ENCODE measurements at regions not wholly inside any gene's neighbourhood (a gene's known extent, or its start where the extent isn't known, plus 50 kb on each side); places are given as distances from the start of the nearest gene placed in this dataset.

DNA sequence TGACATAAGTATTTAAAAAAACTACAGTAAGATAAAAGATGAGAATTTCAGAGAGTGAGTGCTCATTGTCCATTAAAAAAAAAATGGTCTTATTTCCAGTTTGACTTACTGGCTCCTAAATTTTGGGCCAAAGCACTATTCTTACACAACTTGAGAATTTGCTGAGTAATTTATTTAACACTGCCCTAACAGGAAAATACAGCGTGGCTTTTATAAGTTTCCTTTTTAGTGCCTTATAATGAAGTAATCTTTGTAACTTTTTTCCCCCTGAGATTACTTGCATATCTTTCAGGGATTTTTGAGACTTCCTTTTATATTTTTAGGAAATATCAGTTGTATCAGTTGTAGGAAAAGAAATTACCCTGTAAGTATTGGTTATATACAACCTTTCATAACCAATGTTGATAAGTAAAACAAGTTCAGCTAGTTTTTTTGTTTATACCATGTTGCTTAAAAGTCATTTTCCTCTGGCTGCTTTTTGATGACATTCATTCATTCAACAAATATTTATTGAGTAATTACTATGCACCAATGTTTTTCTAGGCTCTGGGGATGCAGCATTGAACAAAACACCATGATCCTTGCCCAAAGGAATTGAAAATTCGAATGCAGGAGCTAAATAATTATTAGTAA lies 106.4 kb upstream of the SGK1 start:
- Histone ChIP-seq H2AFZ (ENCODE audit: low read length) (no peak overlapping the region), H3K27ac (ENCODE audit: insufficient read depth, low read length) (no peak overlapping the region), H3K36me3 (ENCODE audit: control insufficient read depth, insufficient read depth, low read length) (no peaks in the 10 kb centered on the region), H4K20me1 (ENCODE audit: control insufficient read depth, extremely low read depth, insufficient read depth, low read length) (no peaks in the 10 kb centered on the region), H3K9me3 (ENCODE audit: control insufficient read depth, insufficient read depth, low read depth, low read length) (no peaks in the 10 kb centered on the region), H3K4me1 (ENCODE audit: control insufficient read depth, extremely low read depth, insufficient read depth, low read length) (peaks cover 15% of the 10 kb centered on the region), H3K79me2 (ENCODE audit: control insufficient read depth, insufficient read depth, low read length) (no peaks in the 10 kb centered on the region), H3K4me2 (ENCODE audit: extremely low read depth, insufficient read depth, low read length) (no peak overlapping the region), H3K27me3 (ENCODE audit: control insufficient read depth, insufficient read depth, low read length) (no peaks in the 10 kb centered on the region), H3K4me3 (replicated peaks in 1 of 4; ENCODE audit: control extremely low read depth in 1 of 4, insufficient read depth in 1 of 4, low read depth in 3 of 4, low read length in 4 of 4) (no peak overlapping the region), H3K9ac (ENCODE audit: insufficient read depth, low read length) (no peak overlapping the region)
- DNase-seq (ENCODE audit: low read depth in 2 of 2) = peak in 1 of 2 donors; percentile 51
- TF ChIP-seq, protein P1, sequence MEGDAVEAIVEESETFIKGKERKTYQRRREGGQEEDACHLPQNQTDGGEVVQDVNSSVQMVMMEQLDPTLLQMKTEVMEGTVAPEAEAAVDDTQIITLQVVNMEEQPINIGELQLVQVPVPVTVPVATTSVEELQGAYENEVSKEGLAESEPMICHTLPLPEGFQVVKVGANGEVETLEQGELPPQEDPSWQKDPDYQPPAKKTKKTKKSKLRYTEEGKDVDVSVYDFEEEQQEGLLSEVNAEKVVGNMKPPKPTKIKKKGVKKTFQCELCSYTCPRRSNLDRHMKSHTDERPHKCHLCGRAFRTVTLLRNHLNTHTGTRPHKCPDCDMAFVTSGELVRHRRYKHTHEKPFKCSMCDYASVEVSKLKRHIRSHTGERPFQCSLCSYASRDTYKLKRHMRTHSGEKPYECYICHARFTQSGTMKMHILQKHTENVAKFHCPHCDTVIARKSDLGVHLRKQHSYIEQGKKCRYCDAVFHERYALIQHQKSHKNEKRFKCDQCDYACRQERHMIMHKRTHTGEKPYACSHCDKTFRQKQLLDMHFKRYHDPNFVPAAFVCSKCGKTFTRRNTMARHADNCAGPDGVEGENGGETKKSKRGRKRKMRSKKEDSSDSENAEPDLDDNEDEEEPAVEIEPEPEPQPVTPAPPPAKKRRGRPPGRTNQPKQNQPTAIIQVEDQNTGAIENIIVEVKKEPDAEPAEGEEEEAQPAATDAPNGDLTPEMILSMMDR (conservative IDR thresholded peaks at IDR 0.05 in 1 of 2, IDR thresholded peaks at IDR 0.05 in 1 of 2; ENCODE audit: low read depth in 1 of 2, low read length in 2 of 2) = no peak

DNA sequence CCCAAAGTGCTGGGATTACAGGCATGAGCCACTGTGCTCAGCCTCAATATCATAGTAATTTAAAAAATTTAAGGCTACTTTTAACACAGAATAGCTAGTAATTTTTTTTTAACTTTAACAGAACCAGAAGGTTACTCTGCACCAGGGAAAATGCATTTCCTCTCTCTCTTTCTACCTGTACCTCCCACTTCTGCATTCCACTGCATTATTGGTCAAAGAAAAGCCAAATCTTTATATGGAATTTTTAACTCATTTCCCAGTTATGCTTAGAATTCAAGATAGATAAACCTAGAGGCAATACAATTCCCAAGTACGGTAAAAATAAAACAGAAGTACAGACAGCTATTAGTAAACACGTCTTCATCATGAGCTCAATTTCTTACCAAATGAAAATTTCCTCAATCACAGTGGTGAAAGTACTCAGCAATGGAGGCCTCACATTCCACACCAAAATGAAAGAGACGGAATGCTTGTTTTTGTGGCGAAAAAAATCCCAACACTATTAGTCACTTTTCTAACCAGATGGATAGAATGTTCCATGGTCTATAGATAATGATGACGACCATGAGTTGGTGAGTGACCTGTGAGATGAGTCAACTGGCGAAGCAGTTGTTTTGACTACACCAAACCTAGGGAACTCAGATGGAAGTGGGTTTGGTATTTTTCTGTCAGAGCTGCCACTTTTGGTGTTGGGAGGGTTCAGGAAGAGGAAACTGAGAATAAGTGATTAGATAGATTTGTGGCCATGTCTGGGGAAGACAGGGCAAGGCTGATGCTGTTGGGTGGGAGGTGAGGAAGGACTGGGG lies 104.7 kb upstream of the SGK1 start:
- TF ChIP-seq EZH2 (IDR thresholded peaks at IDR 0.05; ENCODE audit: low read length, missing control alignments) = no peak
- TF ChIP-seq, protein P1 (conservative IDR thresholded peaks at IDR 0.05 in 1 of 2, IDR thresholded peaks at IDR 0.05 in 1 of 2; ENCODE audit: low read depth in 1 of 2, low read length in 2 of 2) = no peak
- DNase-seq (ENCODE audit: low read depth in 2 of 2) = peak; percentile 98 to 100
- H3K4me3 ChIP-seq (replicated peaks in 1 of 4; ENCODE audit: control extremely low read depth in 1 of 4, insufficient read depth in 1 of 4, low read depth in 3 of 4, low read length in 4 of 4) = peak overlapping the region in 1 of 4 experiments; percentile 13
- H4K20me1 ChIP-seq (ENCODE audit: control insufficient read depth, extremely low read depth, insufficient read depth, low read length) = no peaks in the 10 kb centered on the region
- no peaks in the 10 kb centered on the region for H3K9me3 ChIP-seq (ENCODE audit: control insufficient read depth, insufficient read depth, low read depth, low read length)
- H3K9ac ChIP-seq (ENCODE audit: insufficient read depth, low read length) = peak overlapping the region; percentile 24
- H2AFZ ChIP-seq (ENCODE audit: low read length) = no peak overlapping the region
- H3K27me3 ChIP-seq (ENCODE audit: control insufficient read depth, insufficient read depth, low read length) = no peaks in the 10 kb centered on the region
- peaks cover 15% of the 10 kb centered on the region for H3K4me1 ChIP-seq (ENCODE audit: control insufficient read depth, extremely low read depth, insufficient read depth, low read length)
- H3K27ac ChIP-seq (ENCODE audit: insufficient read depth, low read length) = peak overlapping the region; percentile 85
- no peaks in the 10 kb centered on the region for H3K36me3 ChIP-seq (ENCODE audit: control insufficient read depth, insufficient read depth, low read length)
- H3K4me2 ChIP-seq (ENCODE audit: extremely low read depth, insufficient read depth, low read length) = peak overlapping the region; percentile 59
- no peaks in the 10 kb centered on the region for H3K79me2 ChIP-seq (ENCODE audit: control insufficient read depth, insufficient read depth, low read length)

DNA sequence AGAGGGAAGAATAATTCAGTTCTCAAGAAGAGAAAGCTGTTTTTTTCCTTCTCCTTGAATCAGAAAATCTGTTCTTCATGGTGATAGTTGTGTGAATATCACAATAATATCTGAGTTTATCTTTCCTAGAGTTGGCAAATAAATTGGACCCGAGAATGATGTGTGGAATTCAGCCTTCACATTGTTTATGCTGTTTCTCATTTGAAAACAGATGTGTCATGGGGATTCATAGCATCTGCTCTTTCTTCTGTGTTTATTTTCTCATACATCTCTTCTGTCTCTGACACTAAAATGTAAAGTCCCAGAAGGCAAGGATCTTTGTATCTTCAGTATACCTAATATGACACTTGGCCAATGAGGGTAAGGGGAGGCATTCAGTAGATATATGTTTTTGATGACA lies 103.6 kb upstream of the SGK1 start:
- H3K27ac ChIP-seq (ENCODE audit: insufficient read depth, low read length) = peak overlapping the region; percentile 81
- no peak for TF ChIP-seq EZH2 (IDR thresholded peaks at IDR 0.05; ENCODE audit: low read length, missing control alignments)
- TF ChIP-seq, protein P1 (conservative IDR thresholded peaks at IDR 0.05 in 1 of 2, IDR thresholded peaks at IDR 0.05 in 1 of 2; ENCODE audit: low read depth in 1 of 2, low read length in 2 of 2) = no peak
- H3K79me2 ChIP-seq (ENCODE audit: control insufficient read depth, insufficient read depth, low read length) = no peaks in the 10 kb centered on the region
- peaks cover 15% of the 10 kb centered on the region for H3K4me1 ChIP-seq (ENCODE audit: control insufficient read depth, extremely low read depth, insufficient read depth, low read length)
- no peaks in the 10 kb centered on the region for H3K36me3 ChIP-seq (ENCODE audit: control insufficient read depth, insufficient read depth, low read length)
- H2AFZ ChIP-seq (ENCODE audit: low read length) = no peak overlapping the region
- no peaks in the 10 kb centered on the region for H3K27me3 ChIP-seq (ENCODE audit: control insufficient read depth, insufficient read depth, low read length)
- no peak overlapping the region for H3K9ac ChIP-seq (ENCODE audit: insufficient read depth, low read length)
- peak overlapping the region; percentile 53 for H3K4me2 ChIP-seq (ENCODE audit: extremely low read depth, insufficient read depth, low read length)
- no peaks in the 10 kb centered on the region for H4K20me1 ChIP-seq (ENCODE audit: control insufficient read depth, extremely low read depth, insufficient read depth, low read length)
- H3K9me3 ChIP-seq (ENCODE audit: control insufficient read depth, insufficient read depth, low read depth, low read length) = no peaks in the 10 kb centered on the region
- peak; percentile 73 to 79 for DNase-seq (ENCODE audit: low read depth in 2 of 2)
- no peak overlapping the region for H3K4me3 ChIP-seq (replicated peaks in 1 of 4; ENCODE audit: control extremely low read depth in 1 of 4, insufficient read depth in 1 of 4, low read depth in 3 of 4, low read length in 4 of 4)
